PC-9 (cell line): ENCODE measurements at regions not wholly inside any gene's neighbourhood (a gene's known extent, or its start where the extent isn't known, plus 50 kb on each side); places are given as distances from the start of the nearest gene placed in this dataset.
"Not testable (repeated sequence)": the region's sequence is repeated elsewhere in the genome, so short reads cannot be mapped to it uniquely, and the experiment has no call there.

Experiments used
- CTCF ChIP-seq: fragments of 200-600 bp; sonication (generic); conservative IDR thresholded peaks from 2 replicates; pipeline ENCODE4 v1.6.1; 2017; ENCODE audit warnings: mixed run types, antibody characterized with exemption, mild to moderate bottlenecking, moderate library complexity
- EZH2 ChIP-seq: fragments of 200-600 bp; sonication (generic); IDR thresholded peaks from 2 replicates; pipeline ENCODE4 v1.8.0; 2017; ENCODE audit warnings: antibody characterized with exemption, low read depth

- TF ChIP-seq CTCF, EZH2: not testable (repeated sequence)
Observed at GRCh38 chr6:113029161-113029560, 682.0 kb downstream of the RFPL4B start.
